HG03175 (cell line): ENCODE measurements at regions not wholly inside any gene's neighbourhood (a gene's known extent, or its start where the extent isn't known, plus 50 kb on each side); places are given as distances from the start of the nearest gene placed in this dataset.

ENCODE experiments used
- ATAC-seq: cut with Tn5 transposase; IDR thresholded peaks from one replicate; pipeline ENCODE4 v1.9.1; 2021; ENCODE audit warnings: mild to moderate bottlenecking, moderate library complexity; ENCODE audit not compliant: unreplicated experiment

DNA sequence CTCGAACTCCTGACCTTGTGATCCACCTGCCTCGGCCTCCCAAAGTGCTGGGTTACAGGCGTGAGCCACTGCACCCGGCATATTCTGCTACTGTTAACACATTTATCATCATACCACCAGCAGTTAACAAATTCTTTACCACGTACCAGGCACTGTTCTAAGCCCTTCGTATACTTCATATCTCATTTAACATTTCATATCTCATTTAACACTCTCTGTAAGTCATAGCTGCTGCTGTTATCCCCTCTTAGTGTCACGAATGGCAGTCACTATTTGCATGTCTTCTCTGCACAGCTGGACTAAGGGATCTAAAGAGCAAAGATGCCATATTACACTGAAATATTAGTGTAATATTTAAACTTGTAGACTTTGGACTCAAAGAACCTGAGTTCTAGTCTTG is 462.5 kb upstream of the DAB1 start:
- no peak for ATAC-seq

- no peak for ATAC-seq
These were observed 459.8 kb upstream of the DAB1 start for GRCh38 chr1:57883642-57883995.

DNA sequence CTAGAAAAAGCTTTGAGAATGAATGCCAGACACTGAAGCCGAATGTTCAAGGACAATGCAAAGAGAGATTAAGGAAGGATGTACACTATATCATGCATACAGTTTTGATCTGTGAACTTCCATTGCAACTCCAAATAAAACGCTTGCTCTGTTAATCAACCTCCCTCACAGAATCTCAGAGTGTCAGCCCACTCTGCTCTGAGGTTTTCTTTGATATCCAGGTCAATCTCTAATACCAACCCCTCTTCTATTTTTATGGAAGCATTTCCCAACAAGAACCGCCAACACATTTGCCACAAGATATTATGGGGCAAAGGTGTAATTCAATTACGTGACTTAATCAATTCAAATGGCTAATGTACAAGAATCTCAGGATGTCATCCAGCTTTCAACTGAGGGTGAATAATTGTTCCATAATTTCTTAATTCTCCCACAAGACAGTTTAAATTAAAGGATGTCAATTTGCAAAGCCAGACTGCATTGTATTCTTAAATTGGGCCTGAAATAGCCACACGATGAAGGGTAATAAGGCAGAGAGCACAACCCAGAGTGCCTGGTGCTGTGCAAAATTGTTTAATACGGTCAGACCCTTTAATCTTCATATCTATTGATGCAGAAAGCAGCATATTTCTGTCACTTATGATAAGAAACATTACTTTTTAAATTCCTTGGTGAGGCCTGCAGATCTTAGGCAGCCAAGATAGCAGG is 459.2 kb upstream of the DAB1 start:
- ATAC-seq, result no peak

DNA sequence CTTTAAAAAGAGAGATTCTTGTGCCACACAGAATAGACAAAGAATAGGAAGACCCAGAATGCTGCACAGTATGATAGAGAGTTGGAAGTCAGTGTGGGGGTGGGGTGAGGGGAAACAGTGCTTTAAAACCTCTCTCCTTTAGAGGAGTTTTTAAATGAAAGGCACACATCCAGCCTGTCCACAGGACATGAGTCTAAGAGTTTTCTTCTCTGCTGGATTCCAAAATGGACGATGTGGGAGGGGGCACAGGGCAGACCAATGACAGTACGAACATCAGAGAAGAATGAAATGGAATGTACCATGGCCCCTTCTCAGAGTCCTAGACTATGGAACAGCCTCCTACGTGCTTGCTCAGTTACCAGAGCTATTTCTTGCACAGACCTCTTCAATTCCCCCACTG is 458.2 kb upstream of the DAB1 start:
- ATAC-seq, result no peak

GRCh38 chr1:57881639-57882038 is 457.8 kb upstream of the DAB1 start:
- no peak for ATAC-seq

DNA sequence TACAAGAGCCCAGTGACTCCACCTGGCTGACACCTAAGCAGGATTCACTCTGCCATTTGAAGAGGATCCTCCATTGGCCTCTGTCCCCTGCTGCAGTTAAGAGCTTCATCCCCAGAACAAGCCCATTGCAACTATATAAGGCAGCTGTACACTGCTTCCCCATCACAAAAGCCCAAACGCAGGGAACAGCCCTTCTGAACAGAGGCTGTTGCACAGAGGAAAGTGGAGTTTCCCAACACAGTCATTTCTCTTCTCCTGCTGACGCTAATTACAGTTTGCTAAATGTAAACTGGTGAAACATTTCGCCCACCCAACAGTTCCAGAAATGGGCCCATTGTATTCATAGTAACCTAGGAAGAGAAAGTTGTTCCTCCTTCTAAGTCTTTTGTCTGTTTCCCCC is 455.8 kb upstream of the DAB1 start:
- ATAC-seq, result no peak

DNA sequence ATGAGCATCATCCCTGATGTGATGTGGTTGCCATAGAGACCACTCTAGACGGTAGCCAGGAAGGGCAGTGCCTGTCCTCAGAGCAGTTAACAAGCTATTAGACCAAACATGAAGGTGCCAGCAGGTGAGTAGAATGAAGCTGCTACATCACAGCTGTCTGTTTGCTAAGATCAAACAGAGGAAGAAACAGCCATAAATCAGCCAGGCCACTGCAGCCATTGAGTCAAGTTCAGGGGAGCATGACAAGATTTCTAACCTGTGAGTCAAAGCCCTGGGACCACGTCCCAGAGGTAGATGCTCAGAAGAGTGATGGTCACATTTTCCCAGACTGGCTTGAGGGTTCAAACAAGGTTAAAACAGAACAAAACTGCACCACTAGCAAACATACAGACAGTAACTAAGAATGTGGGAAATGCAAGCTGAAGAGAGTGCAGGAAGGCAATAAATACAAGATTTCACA is 450.6 kb upstream of the DAB1 start:
- no peak for ATAC-seq

DNA sequence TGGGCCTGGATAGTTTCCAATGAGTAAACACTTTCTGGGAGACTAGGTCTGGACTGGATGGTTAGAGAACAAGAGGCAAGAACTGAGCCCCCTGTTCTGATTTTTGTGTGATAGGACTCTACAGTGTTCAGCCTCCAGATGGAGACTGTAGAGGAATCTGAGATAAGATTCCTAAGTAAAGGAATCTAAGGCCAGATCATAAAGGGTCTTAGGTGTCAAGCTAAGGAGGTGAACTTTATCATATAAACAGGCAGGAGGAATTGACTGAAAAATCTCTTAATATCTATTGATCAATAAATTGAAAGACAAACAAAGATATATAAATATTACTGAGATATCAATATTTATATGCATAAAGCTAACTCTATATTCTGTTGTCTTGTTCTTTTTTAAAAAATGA is 449.1 kb upstream of the DAB1 start:
- ATAC-seq, result no peak

DNA sequence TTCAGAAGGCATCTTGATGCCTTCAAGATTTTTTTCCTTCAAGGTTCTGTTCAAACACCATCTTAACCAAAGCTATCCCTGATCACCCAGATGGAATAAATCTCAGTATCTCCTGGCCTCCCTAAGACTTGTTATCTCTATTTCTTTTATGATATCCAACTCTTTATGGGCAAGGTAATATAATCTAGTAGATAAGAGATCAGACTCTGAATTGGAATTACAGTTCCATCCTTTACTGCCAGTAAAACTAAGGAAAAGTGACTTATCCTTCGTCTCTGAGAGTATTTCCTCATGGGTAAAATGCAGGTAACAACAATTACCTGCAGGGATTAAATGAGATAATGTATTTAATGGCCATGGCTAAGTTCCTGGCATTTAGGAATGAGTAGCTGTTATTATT is 445.0 kb upstream of the DAB1 start:
- no peak for ATAC-seq

- no peak for ATAC-seq
These were observed 444.4 kb upstream of the DAB1 start for GRCh38 chr1:57868239-57868638.

GRCh38 chr1:57866998-57867397 is 443.1 kb upstream of the DAB1 start:
- no peak for ATAC-seq

DNA sequence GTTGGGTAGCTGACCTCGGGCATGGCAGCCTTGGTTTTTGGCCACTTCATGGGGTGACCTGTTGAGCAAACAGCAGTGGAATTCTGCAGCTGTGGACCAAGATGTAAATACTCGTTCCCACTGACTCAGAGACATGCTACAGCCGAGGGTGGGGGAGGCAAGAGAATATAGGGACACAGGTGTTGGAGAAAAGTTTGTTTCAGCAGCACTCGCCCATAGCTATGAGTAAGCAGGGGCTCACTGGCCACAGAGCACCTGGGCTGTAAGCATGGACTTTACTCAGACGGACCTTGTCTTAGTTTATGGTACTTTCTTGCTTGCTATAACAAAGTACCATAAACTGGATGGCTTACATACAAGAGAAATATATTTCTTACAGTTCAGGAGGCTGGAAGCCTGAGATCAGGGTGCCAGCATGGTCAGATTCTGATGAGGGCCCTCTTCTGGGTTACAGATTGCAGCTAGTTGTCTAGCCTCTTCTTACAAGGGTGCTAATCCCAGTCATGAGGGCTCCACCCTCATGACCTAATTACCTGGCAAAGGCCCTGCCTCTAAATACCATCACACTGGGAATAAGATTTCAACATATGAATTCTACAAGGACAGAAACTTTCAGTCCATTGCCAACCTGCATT is 437.2 kb upstream of the DAB1 start:
- no peak for ATAC-seq

GRCh38 chr1:57860325-57860724 is 436.5 kb upstream of the DAB1 start:
- ATAC-seq, result no peak

DNA sequence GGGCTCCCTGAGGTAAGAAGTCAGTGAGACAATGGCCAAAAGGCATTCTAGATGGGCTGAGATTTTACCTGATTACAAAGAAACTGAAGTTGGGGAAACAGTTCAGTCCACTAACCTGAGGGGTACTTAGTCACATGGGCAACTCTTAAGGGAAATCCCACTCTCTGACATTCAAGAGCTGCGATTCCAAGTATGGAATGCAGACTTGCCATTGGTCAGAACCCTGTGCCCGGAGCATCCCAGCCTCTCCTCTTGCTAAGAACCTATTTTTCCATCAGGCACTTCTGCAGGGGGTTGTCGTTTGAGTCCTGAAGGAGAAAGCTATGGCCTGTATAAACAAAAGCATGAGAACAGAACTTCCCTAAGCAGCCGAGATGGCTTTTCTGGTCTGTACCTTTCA is 434.9 kb upstream of the DAB1 start:
- no peak for ATAC-seq

- no peak for ATAC-seq
These were observed 433.9 kb upstream of the DAB1 start for GRCh38 chr1:57857809-57858208.

DNA sequence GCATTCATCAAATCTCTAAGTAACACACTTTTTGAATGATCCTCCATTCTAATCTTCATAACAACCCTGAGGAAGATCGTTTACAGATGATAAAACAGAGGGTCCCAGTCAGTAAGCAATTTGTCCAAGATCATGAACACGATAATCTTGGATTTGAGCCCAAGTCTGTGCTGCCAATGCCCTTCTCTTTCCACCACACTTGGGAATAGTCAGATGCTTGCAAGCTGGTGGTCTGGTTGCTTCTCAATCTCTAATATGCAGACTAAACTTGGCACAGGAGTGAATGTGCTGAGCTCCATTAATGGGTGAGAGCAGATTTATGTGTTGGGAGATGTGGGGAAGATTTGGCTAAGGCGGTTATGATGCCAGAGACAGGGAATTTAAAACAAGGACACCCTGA is 430.6 kb upstream of the DAB1 start:
- ATAC-seq, result no peak

- ATAC-seq, result no peak
These were observed 426.5 kb upstream of the DAB1 start for GRCh38 chr1:57850176-57850940.

DNA sequence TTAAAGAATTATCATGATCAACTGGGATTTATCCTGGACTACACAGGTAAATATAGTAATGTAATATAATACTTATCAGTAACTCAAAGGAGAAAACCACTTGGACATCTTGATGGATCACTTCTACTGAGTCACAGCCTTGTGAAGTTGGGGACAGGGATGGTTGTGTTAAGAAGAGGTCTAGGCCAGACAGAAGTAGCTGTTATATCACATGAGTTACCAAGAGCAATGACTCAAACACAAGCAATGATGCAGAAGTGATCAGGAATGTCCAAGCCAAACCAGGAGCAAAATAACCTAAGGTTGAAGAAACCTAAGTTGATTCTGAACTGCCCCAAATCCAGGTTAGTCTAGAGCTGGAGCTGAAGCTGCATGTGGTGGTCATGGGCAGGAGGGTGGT is 424.5 kb upstream of the DAB1 start:
- no peak for ATAC-seq

GRCh38 chr1:57845041-57845440 is 421.2 kb upstream of the DAB1 start:
- ATAC-seq, result no peak

GRCh38 chr1:57844382-57844980 is 420.6 kb upstream of the DAB1 start:
- ATAC-seq, result no peak

- ATAC-seq, result no peak
These were observed 419.9 kb upstream of the DAB1 start for GRCh38 chr1:57843760-57844159.

- no peak for ATAC-seq
These were observed 415.7 kb upstream of the DAB1 start for GRCh38 chr1:57839526-57839925.
